ENCODE measurements at regions not wholly inside any gene's neighbourhood (a gene's known extent, or its start where the extent isn't known, plus 50 kb on each side); places are given as distances from the start of the nearest gene placed in this dataset.

- ATAC-seq (replicated peaks): no peak
- H3K27me3 Mint-ChIP-seq: peaks cover 36 to 52% of the 10 kb centered on the region in 2 donors
- no peak overlapping the region for H3K4me3 Mint-ChIP-seq
Measured at GRCh38 chr22:48974443-48975315, 853.0 kb downstream of the BRD1 start.

DNA sequence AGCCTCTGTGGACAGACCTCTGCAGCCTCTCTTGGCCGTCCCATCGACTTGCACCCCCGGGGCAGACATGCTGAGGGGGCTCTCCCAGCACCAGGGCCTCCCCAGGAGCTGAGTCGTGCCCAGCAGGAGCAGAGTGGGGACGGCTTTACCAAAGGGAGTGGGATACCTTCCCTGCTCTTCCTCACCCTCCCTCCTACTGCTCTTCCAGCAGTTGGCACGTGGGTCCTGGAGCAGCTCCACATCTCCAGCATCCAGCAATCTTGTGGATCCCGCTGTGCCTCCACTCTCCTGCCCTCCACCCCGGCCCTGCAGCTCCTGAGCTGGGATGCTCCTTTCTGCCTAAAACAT lies 854.0 kb downstream of the BRD1 start:
- Mint-ChIP-seq H3K9me3 (peaks cover 0 to under 1% of the 10 kb centered on the region in 2 donors), H3K4me1 (peaks cover 0 to 2% of the 10 kb centered on the region in 2 donors), H3K27me3 (peaks cover 36 to 52% of the 10 kb centered on the region in 2 donors), H3K36me3 (no peaks in the 10 kb centered on the region), H3K4me3 (no peak overlapping the region), H3K27ac (no peak overlapping the region)
- DNase-seq (no peak), ATAC-seq (replicated peaks) (no peak)

More at GRCh38 chr22:48974443-48975315, 853.0 kb downstream of the BRD1 start:
- H3K9me3 Mint-ChIP-seq: peaks cover 1 to 3% of the 10 kb centered on the region in 2 donors
- H3K4me1 Mint-ChIP-seq: peaks cover 0 to 2% of the 10 kb centered on the region in 2 donors
- no peaks in the 10 kb centered on the region for H3K36me3 Mint-ChIP-seq
- no peak for DNase-seq
- H3K27ac Mint-ChIP-seq: no peak overlapping the region

GRCh38 chr22:48972979-48973693 lies 854.5 kb downstream of the BRD1 start:
- Mint-ChIP-seq H3K27me3 (peaks cover 36 to 55% of the 10 kb centered on the region in 2 donors), H3K4me1 (peaks cover 0 to 2% of the 10 kb centered on the region in 2 donors), H3K9me3 (no peaks in the 10 kb centered on the region), H3K4me3 (no peak overlapping the region), H3K36me3 (no peaks in the 10 kb centered on the region), H3K27ac (peak overlapping the region; percentile 31)
- no peak for ATAC-seq (replicated peaks)
- no peak for DNase-seq

GRCh38 chr22:48968201-48968959 lies 859.3 kb downstream of the BRD1 start:
- Mint-ChIP-seq H3K4me1 (no peaks in the 10 kb centered on the region), H3K27me3 (peaks cover 15 to 34% of the 10 kb centered on the region in 2 donors), H3K9me3 (peaks cover 0 to 4% of the 10 kb centered on the region in 2 donors), H3K27ac (no peak overlapping the region), H3K4me3 (no peak overlapping the region), H3K36me3 (no peaks in the 10 kb centered on the region)
- DNase-seq (no peak), ATAC-seq (replicated peaks) (peak; percentile 67 to 77)

GRCh38 chr22:48963405-48963804 lies 864.3 kb downstream of the BRD1 start:
- no peaks in the 10 kb centered on the region for H3K4me1 Mint-ChIP-seq
- H3K27me3 Mint-ChIP-seq: peaks cover 16 to 56% of the 10 kb centered on the region in 2 donors
- ATAC-seq (replicated peaks): no peak
- H3K27ac Mint-ChIP-seq: no peak overlapping the region
- H3K9me3 Mint-ChIP-seq: peaks cover 4 to 5% of the 10 kb centered on the region in 2 donors
- no peaks in the 10 kb centered on the region for H3K36me3 Mint-ChIP-seq
- H3K4me3 Mint-ChIP-seq: no peak overlapping the region
- DNase-seq: no peak

GRCh38 chr22:48961705-48962104 lies 866.0 kb downstream of the BRD1 start:
- H3K27me3 Mint-ChIP-seq: peaks cover 22 to 48% of the 10 kb centered on the region in 2 donors
- H3K4me3 Mint-ChIP-seq: no peak overlapping the region
- H3K27ac Mint-ChIP-seq: no peak overlapping the region
- no peaks in the 10 kb centered on the region for H3K36me3 Mint-ChIP-seq
- DNase-seq: no peak
- ATAC-seq (replicated peaks): no peak
- no peaks in the 10 kb centered on the region for H3K4me1 Mint-ChIP-seq
- H3K9me3 Mint-ChIP-seq: peaks cover 5 to 7% of the 10 kb centered on the region in 2 donors

DNA sequence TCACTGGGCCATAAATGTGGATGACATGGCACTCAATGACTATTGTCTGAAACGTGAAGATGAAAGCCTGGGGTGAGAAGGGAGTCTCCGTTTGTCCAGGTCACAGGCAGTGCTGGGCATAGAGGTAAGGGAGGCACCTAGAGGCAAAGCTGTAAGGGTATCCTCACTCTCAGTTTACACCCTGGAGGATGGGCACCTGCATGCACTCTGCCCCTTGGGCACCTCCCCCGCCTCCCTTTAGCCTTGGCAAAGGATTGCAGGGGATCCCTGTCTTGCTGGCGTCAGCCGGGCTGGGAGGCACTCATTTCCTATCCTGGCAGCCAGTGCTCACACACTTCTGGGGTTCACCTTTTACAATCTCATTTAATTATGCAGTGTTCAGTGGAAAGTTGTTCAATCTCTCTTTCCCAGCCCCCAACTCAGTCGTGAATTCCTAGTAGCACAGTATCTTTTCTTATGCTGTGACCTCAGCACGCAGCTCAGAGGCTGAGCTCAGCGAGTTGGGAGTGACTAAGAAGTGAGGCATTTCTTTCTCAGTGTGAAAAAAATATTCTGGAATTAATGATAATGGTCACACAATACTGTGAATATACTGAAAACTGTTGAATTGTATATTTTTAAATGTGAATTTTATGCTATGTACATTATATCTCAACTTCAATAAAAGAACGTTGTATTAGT lies 866.6 kb downstream of the BRD1 start:
- ATAC-seq (replicated peaks) (no peak), DNase-seq (no peak)
- Mint-ChIP-seq H3K4me3 (no peak overlapping the region), H3K4me1 (no peaks in the 10 kb centered on the region), H3K27me3 (peaks cover 22 to 48% of the 10 kb centered on the region in 2 donors), H3K36me3 (no peaks in the 10 kb centered on the region), H3K9me3 (peaks cover 7 to 9% of the 10 kb centered on the region in 2 donors), H3K27ac (no peak overlapping the region)

DNA sequence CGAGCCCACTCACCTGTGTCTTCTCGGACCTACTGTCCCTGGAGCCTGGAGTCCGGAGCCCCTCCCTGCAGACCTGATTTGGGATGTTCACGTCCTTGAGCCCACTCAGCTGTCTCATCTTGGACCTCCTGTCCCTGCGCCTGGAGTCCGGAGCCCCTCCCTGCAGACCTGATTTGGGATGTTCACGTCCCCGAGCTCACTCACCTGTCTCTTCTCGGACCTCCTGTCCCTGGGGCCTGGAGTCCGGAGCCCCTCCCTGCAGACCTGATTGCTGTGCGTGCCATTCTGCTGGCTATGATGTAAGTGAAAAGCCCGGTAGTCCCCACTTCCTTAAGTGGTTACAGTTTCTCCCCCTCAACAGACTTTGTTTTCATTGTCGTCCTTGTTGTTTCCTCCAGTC lies 867.1 kb downstream of the BRD1 start:
- H3K9me3 Mint-ChIP-seq: peaks cover 7 to 9% of the 10 kb centered on the region in 2 donors
- H3K4me3 Mint-ChIP-seq: no peak overlapping the region
- DNase-seq: no peak
- H3K27ac Mint-ChIP-seq: no peak overlapping the region
- no peaks in the 10 kb centered on the region for H3K36me3 Mint-ChIP-seq
- H3K27me3 Mint-ChIP-seq: peaks cover 22 to 48% of the 10 kb centered on the region in 2 donors
- no peaks in the 10 kb centered on the region for H3K4me1 Mint-ChIP-seq
- no peak for ATAC-seq (replicated peaks)

- Mint-ChIP-seq H3K36me3 (no peaks in the 10 kb centered on the region), H3K27me3 (peaks cover 22 to 48% of the 10 kb centered on the region in 2 donors), H3K4me3 (no peak overlapping the region), H3K4me1 (no peaks in the 10 kb centered on the region), H3K27ac (no peak overlapping the region), H3K9me3 (peaks cover 7 to 9% of the 10 kb centered on the region in 2 donors)
- ATAC-seq (replicated peaks) (no peak), DNase-seq (no peak)
Measured at GRCh38 chr22:48959496-48959895, 868.2 kb downstream of the BRD1 start.

GRCh38 chr22:48957987-48958321 lies 869.7 kb downstream of the BRD1 start:
- H3K27me3 Mint-ChIP-seq: peaks cover 22 to 34% of the 10 kb centered on the region in 2 donors
- H3K4me3 Mint-ChIP-seq: no peak overlapping the region
- H3K27ac Mint-ChIP-seq: no peak overlapping the region
- DNase-seq: no peak
- no peaks in the 10 kb centered on the region for H3K36me3 Mint-ChIP-seq
- H3K9me3 Mint-ChIP-seq: peaks cover 5 to 7% of the 10 kb centered on the region in 2 donors
- no peak for ATAC-seq (replicated peaks)
- H3K4me1 Mint-ChIP-seq: no peaks in the 10 kb centered on the region

DNA sequence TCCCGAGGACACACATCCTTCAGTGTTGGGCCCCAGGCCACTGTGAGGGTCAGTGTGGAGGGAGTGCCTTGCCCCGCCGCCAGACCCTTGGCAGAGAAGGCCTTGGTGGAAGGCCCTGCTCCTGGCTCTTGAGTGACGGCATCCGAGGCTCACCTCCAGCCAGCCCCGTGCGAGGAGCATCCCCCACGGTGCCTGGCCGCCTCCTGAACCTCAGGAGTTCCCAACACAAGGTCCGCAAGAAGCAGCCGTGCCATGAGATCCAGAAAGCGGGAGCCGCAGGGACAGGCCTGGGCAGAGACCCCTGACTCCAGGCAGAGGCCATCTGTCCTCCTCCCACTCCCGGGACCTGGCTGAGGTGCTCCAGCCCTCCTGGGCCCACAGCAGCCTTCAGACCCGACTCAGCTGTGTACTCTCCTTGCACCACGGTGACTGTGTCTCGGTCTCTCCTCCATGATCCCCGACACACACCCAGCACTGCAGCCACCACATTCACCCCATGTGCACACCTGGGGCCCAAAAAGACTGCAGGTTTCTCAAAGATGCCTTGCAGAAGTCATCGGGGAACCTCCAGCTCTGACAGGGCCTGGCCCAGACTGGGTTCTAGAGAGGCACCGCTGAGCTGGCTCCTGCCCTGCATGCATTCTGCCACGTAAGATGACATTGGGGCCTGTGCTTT lies 870.2 kb downstream of the BRD1 start:
- no peaks in the 10 kb centered on the region for H3K36me3 Mint-ChIP-seq
- ATAC-seq (replicated peaks) (no peak), DNase-seq (no peak)
- peaks cover 22 to 29% of the 10 kb centered on the region in 2 donors for H3K27me3 Mint-ChIP-seq
- H3K9me3 Mint-ChIP-seq: peaks cover 5 to 7% of the 10 kb centered on the region in 2 donors
- H3K4me3 Mint-ChIP-seq: no peak overlapping the region
- H3K27ac Mint-ChIP-seq: no peak overlapping the region
- no peaks in the 10 kb centered on the region for H3K4me1 Mint-ChIP-seq

GRCh38 chr22:48955351-48956311 lies 872.0 kb downstream of the BRD1 start:
- DNase-seq: no peak
- Mint-ChIP-seq H3K9me3 (peaks cover 3 to 4% of the 10 kb centered on the region in 2 donors), H3K4me3 (no peak overlapping the region), H3K4me1 (no peaks in the 10 kb centered on the region), H3K27me3 (peaks cover 14 to 25% of the 10 kb centered on the region in 2 donors), H3K27ac (no peak overlapping the region), H3K36me3 (no peaks in the 10 kb centered on the region)
- ATAC-seq (replicated peaks): no peak
